HepG2 (cell line): ENCODE measurements at regions not wholly inside any gene's neighbourhood (a gene's known extent, or its start where the extent isn't known, plus 50 kb on each side); places are given as distances from the start of the nearest gene placed in this dataset.

Source experiments
- ATAC-seq: fragments of 200-7000 bp; cut with Tn5 transposase; 3 replicates; pipeline ENCODE4 v1.9.1; 2020; ENCODE audit warnings: mild to moderate bottlenecking, moderate library complexity
- BruUV-seq: library from RNA; stranded (reverse); fragments of 400-500 nt; replicated peaks from 2 replicates; lab custom pipeline; 2021; lab: Mats Ljungman, UMichigan
- CTCF ChIA-PET: fragments of 300-600 bp; formaldehyde crosslinking; extraction: SDS; loops from one replicate; lab custom pipeline; 2021; ENCODE audit warnings: low total read pairs, inconsistent platforms, low intra/inter-chr PET ratio; lab: Yijun Ruan, JAX
- POLR2A ChIA-PET: fragments of 350-600 bp; sonication (Branson Sonifier 250); formaldehyde crosslinking; loops from one replicate; lab custom pipeline; 2020; ENCODE audit warnings: antibody characterized with exemption, inconsistent platforms; lab: Yijun Ruan, JAX
- DNase-seq: peaks from one replicate; pipeline ENCODE4 v3.0.0-alpha.2; 2015; ENCODE audit warnings: low spot score
- FAIRE-seq: peaks from 3 replicates; lab custom pipeline; 2011; peaks lifted over from hg19 to GRCh38; lab: Jason Lieb, UNC
- H2AFZ ChIP-seq: one replicate; pipeline ENCODE4 v1.6.1; 2011; ENCODE audit warnings: low read length, inconsistent platforms
- H3K27ac ChIP-seq: fragments of 300-600 bp; 3 replicates; pipeline ENCODE4 v1.8.0; 2011; ENCODE audit warnings: mixed run types, mild to moderate bottlenecking, mixed read lengths, low read length, inconsistent platforms; ENCODE audit not compliant: insufficient read depth; ENCODE audit errors: extremely low read length
- H3K27me3 ChIP-seq, 2 experiments: fragments of 200-600 bp in 1 of 2; 2 replicates in 1 of 2; 3 replicates in 1 of 2; pipeline versions ENCODE4 v1.6.0 to v1.8.0; 2011; ENCODE audit warnings: low read length in 2 of 2, mild to moderate bottlenecking in 2 of 2, moderate library complexity in 2 of 2, inconsistent platforms in 1 of 2; ENCODE audit not compliant: insufficient read depth in 2 of 2, control insufficient read depth in 1 of 2
- H3K36me3 ChIP-seq, 2 experiments: fragments of 200-600 bp in 1 of 2; replicated peaks in 1 of 2; 2 replicates in 1 of 2; 3 replicates in 1 of 2; pipeline versions ENCODE4 v1.5.1 to v1.8.0; 2011; ENCODE audit warnings: low read length in 2 of 2, inconsistent platforms in 1 of 2; ENCODE audit not compliant: insufficient read depth in 2 of 2, control insufficient read depth in 1 of 2
- H3K4me1 ChIP-seq: 2 replicates; pipeline ENCODE4 v1.5.1; 2012; ENCODE audit warnings: low read length, inconsistent platforms; ENCODE audit not compliant: insufficient read depth
- H3K4me2 ChIP-seq: 2 replicates; pipeline ENCODE4 v1.6.0; 2011; ENCODE audit warnings: low read depth, low read length, inconsistent platforms
- H3K4me3 ChIP-seq, 3 experiments: fragments of 200-600 bp in 1 of 3; sonication (generic), shearing (Covaris generic) in 1 of 3; replicated peaks in 1 of 3; 2 replicates each; pipeline ENCODE4 v1.5.1; 2011 to 2016; ENCODE audit warnings: low read length in 3 of 3, inconsistent platforms in 2 of 3, low read depth in 2 of 3, mild to moderate bottlenecking in 2 of 3, control low read depth in 1 of 3, mixed read lengths in 1 of 3; ENCODE audit not compliant: insufficient read depth in 1 of 3
- H3K79me2 ChIP-seq: one replicate; pipeline ENCODE4 v1.6.1; 2011; ENCODE audit warnings: low read length, inconsistent platforms; ENCODE audit not compliant: insufficient read depth
- H3K9ac ChIP-seq: 2 replicates; pipeline ENCODE4 v1.6.0; 2011; ENCODE audit warnings: mild to moderate bottlenecking, low read depth, low read length, inconsistent platforms; ENCODE audit not compliant: insufficient read depth
- H3K9me3 ChIP-seq: 2 replicates; pipeline ENCODE4 v1.5.1; 2012; ENCODE audit warnings: mild to moderate bottlenecking, low read length
- H4K20me1 ChIP-seq: 2 replicates; pipeline ENCODE4 v1.6.0; 2011; ENCODE audit warnings: inconsistent platforms, mild to moderate bottlenecking, low read length, moderate library complexity; ENCODE audit not compliant: insufficient read depth
- CCDC6 ChIP-seq: sonication (generic); formaldehyde crosslinking; IDR thresholded peaks from 2 replicates; pipeline ENCODE4 v1.8.1; 2022; ENCODE audit warnings: mild to moderate bottlenecking, missing genetic modification reagents, moderate library complexity
- DMTF1 ChIP-seq: sonication (generic); formaldehyde crosslinking; IDR thresholded peaks from 2 replicates; pipeline ENCODE4 v1.4.0; 2020; ENCODE audit warnings: mild to moderate bottlenecking, missing genetic modification reagents
- ELF1 ChIP-seq: sonication (generic); formaldehyde crosslinking; IDR thresholded peaks from 2 replicates; pipeline ENCODE4 v1.4.0; 2020; ENCODE audit warnings: missing genetic modification reagents
- GFI1 ChIP-seq: sonication (generic); formaldehyde crosslinking; IDR thresholded peaks from 2 replicates; pipeline ENCODE4 v1.5.0; 2020; ENCODE audit warnings: missing genetic modification reagents, mild to moderate bottlenecking, borderline replicate concordance
- JARID2 ChIP-seq: sonication (generic); formaldehyde crosslinking; IDR thresholded peaks from 2 replicates; pipeline ENCODE4 v1.8.1; 2023; ENCODE audit warnings: missing genetic modification reagents, inconsistent platforms; ENCODE audit not compliant: insufficient replicate concordance
- MAFF ChIP-seq: IDR thresholded peaks from 2 replicates; pipeline ENCODE4 v1.6.1; 2011; ENCODE audit warnings: low read depth, low read length, improper control_type of control experiment
- MAFK ChIP-seq, 2 experiments: IDR thresholded peaks in 1 of 2; conservative IDR thresholded peaks in 1 of 2; 2 replicates each; pipeline ENCODE4 v1.6.1; 2011; ENCODE audit warnings: improper control_type of control experiment in 2 of 2, low read length in 2 of 2
- MAX ChIP-seq: IDR thresholded peaks from 2 replicates; pipeline ENCODE4 v1.6.1; 2012; ENCODE audit warnings: inconsistent platforms
- MEF2D ChIP-seq: sonication (generic); formaldehyde crosslinking; IDR thresholded peaks from 2 replicates; pipeline ENCODE4 v1.5.1; 2020; ENCODE audit warnings: mild to moderate bottlenecking, missing genetic modification reagents
- NR2F6 ChIP-seq, 2 experiments: IDR thresholded peaks; 2 replicates each; pipeline ENCODE4 v1.6.1; 2016; ENCODE audit warnings: antibody characterized with exemption in 1 of 2, mild to moderate bottlenecking in 1 of 2
- PPARG ChIP-seq: conservative IDR thresholded peaks from 2 replicates; pipeline ENCODE4 v1.6.1; 2016; ENCODE audit warnings: missing biosample characterization, missing genetic modification reagents
- SMAD1 ChIP-seq: sonication (generic); formaldehyde crosslinking; IDR thresholded peaks from 2 replicates; pipeline ENCODE4 v1.4.0; 2020; ENCODE audit warnings: missing genetic modification reagents, low read depth, mild to moderate bottlenecking, borderline replicate concordance
- SMARCE1 ChIP-seq: fragments of 450-650 bp; IDR thresholded peaks from 2 replicates; pipeline ENCODE4 v1.6.1; 2017; ENCODE audit warnings: borderline replicate concordance
- TARDBP ChIP-seq: sonication (generic); formaldehyde crosslinking; IDR thresholded peaks from 2 replicates; pipeline ENCODE4 v1.8.0; 2022; ENCODE audit warnings: mild to moderate bottlenecking, missing genetic modification reagents
- ZBTB25 ChIP-seq: IDR thresholded peaks from 2 replicates; pipeline ENCODE4 v1.6.1; 2018; ENCODE audit warnings: missing genetic modification reagents
- ZKSCAN8 ChIP-seq: IDR thresholded peaks from 2 replicates; pipeline ENCODE4 v1.6.1; 2016; ENCODE audit warnings: borderline replicate concordance, missing genetic modification reagents, missing compliant biosample characterization
- ZMYM3 ChIP-seq: sonication (generic); formaldehyde crosslinking; IDR thresholded peaks from 2 replicates; pipeline ENCODE4 v1.5.1; 2020; ENCODE audit warnings: mild to moderate bottlenecking, missing genetic modification reagents
- ZNF101 ChIP-seq: sonication (generic); formaldehyde crosslinking; IDR thresholded peaks from 2 replicates; pipeline ENCODE4 v1.4.0; 2020; ENCODE audit warnings: mild to moderate bottlenecking, low read depth, missing genetic modification reagents, borderline replicate concordance
- ZNF234 ChIP-seq: sonication (generic); formaldehyde crosslinking; conservative IDR thresholded peaks from 2 replicates; pipeline ENCODE4 v1.5.1; 2020; ENCODE audit warnings: mild to moderate bottlenecking, missing genetic modification reagents
- ZNF558 ChIP-seq: sonication (generic); formaldehyde crosslinking; IDR thresholded peaks from 2 replicates; pipeline ENCODE4 v1.9.0; 2022; ENCODE audit warnings: mild to moderate bottlenecking, missing genetic modification reagents, borderline replicate concordance
- ZNF580 ChIP-seq: IDR thresholded peaks from 2 replicates; pipeline ENCODE4 v1.6.1; 2016; ENCODE audit warnings: low read depth, borderline replicate concordance
- ZNF674 ChIP-seq: sonication (generic); formaldehyde crosslinking; IDR thresholded peaks from 2 replicates; pipeline ENCODE4 v1.5.0; 2020; ENCODE audit warnings: low read depth, mild to moderate bottlenecking, missing genetic modification reagents
- ZNF747 ChIP-seq: sonication (generic); formaldehyde crosslinking; IDR thresholded peaks from 2 replicates; pipeline ENCODE4 v1.8.1; 2023; ENCODE audit warnings: missing genetic modification reagents, mild to moderate bottlenecking, borderline replicate concordance
- ZNF879 ChIP-seq: sonication (generic); formaldehyde crosslinking; IDR thresholded peaks from 2 replicates; pipeline ENCODE4 v1.8.1; 2023; ENCODE audit warnings: missing genetic modification reagents
- WGBS: methylation state at CpG from one replicate; pipeline ENCODE4 v1.1.6; 2017; ENCODE audit warnings: low lambda C conversion rate; 5-methylcytosine and 5-hydroxymethylcytosine counted together
- in situ Hi-C: cut with HindIII; loops from 2 replicates; pipeline ENCODE4 v1.10.0; 2017; ENCODE audit warnings: low pct_unique_long_range_greater_than_20kb; ENCODE audit not compliant: extremely low pct_ligation_motif_present
- intact Hi-C: fragments of 100-400 bp; cut with micrococcal nuclease; formaldehyde crosslinking; loops from one replicate; pipeline ENCODE4 v1.10.0; 2022; ENCODE audit not compliant: unreplicated experiment

GRCh38 chr9:120018550-120018949, 561.4 kb downstream of the CDK5RAP2 start (continued):
- TF ChIP-seq MAFK (conservative IDR thresholded peaks at IDR 0.05 in 1 of 2, IDR thresholded peaks at IDR 0.05 in 1 of 2; ENCODE audit: low read length in 2 of 2): no peak
- no peak for TF ChIP-seq PPARG (CRISPR knock-in tag)
- no peak for TF ChIP-seq ZNF580
- no peak for TF ChIP-seq CCDC6 (CRISPR knock-in tag)
- no peak for TF ChIP-seq ZNF879 (CRISPR knock-in tag)
- no peak for TF ChIP-seq MAFF
- TF ChIP-seq MAX: no peak
- TF ChIP-seq ZNF674 (CRISPR knock-in tag): no peak
- TF ChIP-seq, all 625 proteins: peak for 0

GRCh38 chr9:120018037-120018436, 561.9 kb downstream of the CDK5RAP2 start:
- no peak overlapping the region for H3K9ac ChIP-seq
- no peaks in the 10 kb centered on the region for H3K36me3 ChIP-seq
- peaks cover 0 to 2% of the 10 kb centered on the region in 2 experiments; a peak in 2 of 5 replicates for H3K27me3 ChIP-seq
- DNase-seq: no peak
- FAIRE-seq: no peak
- no peak overlapping the region for H3K27ac ChIP-seq
- no peaks in the 10 kb centered on the region for H3K79me2 ChIP-seq
- no TSS peak for BruUV-seq
- no peaks in the 10 kb centered on the region for H3K4me1 ChIP-seq
- 10% methylated on average over 4 of the region's 4 CpGs for WGBS
- CTCF ChIA-PET: no interaction called here
- H3K4me3 ChIP-seq: no peak overlapping the region
- no peaks in the 10 kb centered on the region for H4K20me1 ChIP-seq
- in situ Hi-C loops: no loop called here
- H2AFZ ChIP-seq: no peak overlapping the region
- no peak overlapping the region for H3K4me2 ChIP-seq
- intact Hi-C loops: no loop called here
- H3K9me3 ChIP-seq: no peaks in the 10 kb centered on the region
- POLR2A ChIA-PET: no interaction called here
- ATAC-seq: no peak
- TF ChIP-seq NR2F6 (IDR thresholded peaks at IDR 0.05) (no peak), NR2F6 (CRISPR knock-in tag; IDR thresholded peaks at IDR 0.05) (no peak), ZNF747 (CRISPR knock-in tag) (no peak), ZNF558 (CRISPR knock-in tag) (no peak), ZMYM3 (CRISPR knock-in tag) (no peak), JARID2 (no peak), SMAD1 (CRISPR knock-in tag) (no peak), TARDBP (CRISPR knock-in tag) (no peak), GFI1 (CRISPR knock-in tag) (no peak), DMTF1 (CRISPR knock-in tag) (no peak), SMARCE1 (no peak), ZKSCAN8 (CRISPR knock-in tag) (no peak), ZNF101 (no peak), MEF2D (CRISPR knock-in tag) (no peak), ELF1 (no peak), ZNF234 (no peak), ZBTB25 (CRISPR knock-in tag) (no peak)
